ENCODE measurements at regions not wholly inside any gene's neighbourhood (a gene's known extent, or its start where the extent isn't known, plus 50 kb on each side); places are given as distances from the start of the nearest gene placed in this dataset.

GRCh38 chr5:12902611-12903010 lies 998.4 kb upstream of the CTNND2 start:
- TF ChIP-seq CTCF (IDR thresholded peaks at IDR 0.05), result no peak
- no peak for TF ChIP-seq POLR2A (IDR thresholded peaks at IDR 0.05)

Data from body of pancreas (tissue), 4 donors.